K562 (cell line): ENCODE measurements at regions not wholly inside any gene's neighbourhood (a gene's known extent, or its start where the extent isn't known, plus 50 kb on each side); places are given as distances from the start of the nearest gene placed in this dataset.

Experiments used
- ATAC-seq: fragments of 200-7000 bp; cut with Tn5 transposase; 3 replicates; pipeline ENCODE4 v1.9.1; 2020; ENCODE audit warnings: moderate library complexity
- BruUV-seq: library from RNA; stranded (reverse); fragments of 400-500 nt; replicated peaks from 2 replicates; lab custom pipeline; 2021; lab: Mats Ljungman, UMichigan
- CTCF ChIA-PET: fragments of 300-600 bp; formaldehyde crosslinking; extraction: SDS; loops from one replicate; lab custom pipeline; 2021; ENCODE audit warnings: low intra/inter-chr PET ratio; lab: Yijun Ruan, JAX
- POLR2A ChIA-PET: fragments of 300-600, 350-650 bp; sonication (Branson Sonifier 250); formaldehyde crosslinking; extraction: SDS; loops from one replicate; lab custom pipeline; 2021; ENCODE audit warnings: antibody characterized with exemption, inconsistent platforms; lab: Yijun Ruan, JAX
- DNase-seq, 4 experiments: peaks; one replicate each; pipeline versions ENCODE4 v3.0.0 to v3.0.0-alpha.2; 2011 to 2018; ENCODE audit warnings: low spot score in 3 of 4, mixed read lengths in 3 of 4; ENCODE audit errors: extremely low read depth in 1 of 4
- FAIRE-seq: peaks from 2 replicates; lab custom pipeline; 2011; peaks lifted over from hg19 to GRCh38; lab: Jason Lieb, UNC
- H2AFZ ChIP-seq: 2 replicates; pipeline ENCODE4 v1.6.0; 2011; ENCODE audit warnings: low read depth, low read length, control low read depth, inconsistent platforms
- H3K27ac ChIP-seq: fragments of 200-600 bp; 3 replicates; pipeline ENCODE4 v1.8.0; 2011; ENCODE audit warnings: low read depth, mild to moderate bottlenecking, control low read depth, inconsistent platforms, low read length, moderate library complexity, mixed read lengths; ENCODE audit errors: extremely low read depth
- H3K27me3 ChIP-seq, 2 experiments: fragments of 300-600 bp in 1 of 2; 2 replicates in 1 of 2; 3 replicates in 1 of 2; pipeline versions ENCODE4 v1.6.0 to v1.8.0; 2011; ENCODE audit warnings: inconsistent platforms in 2 of 2, low read length in 2 of 2, mild to moderate bottlenecking in 1 of 2, mixed read lengths in 1 of 2, moderate library complexity in 1 of 2; ENCODE audit not compliant: control insufficient read depth in 2 of 2, insufficient read depth in 2 of 2
- H3K36me3 ChIP-seq: fragments of 300-600 bp; 3 replicates; pipeline ENCODE4 v1.8.0; 2011; ENCODE audit warnings: mild to moderate bottlenecking, low read length, inconsistent platforms; ENCODE audit not compliant: control insufficient read depth, insufficient read depth
- H3K4me1 ChIP-seq, 2 experiments: fragments of 200-600 bp in 1 of 2; replicated peaks in 1 of 2; 2 replicates in 1 of 2; 3 replicates in 1 of 2; pipeline versions ENCODE4 v1.5.1 to v1.8.0; 2011; ENCODE audit warnings: inconsistent platforms in 2 of 2, low read length in 2 of 2, mild to moderate bottlenecking in 1 of 2, mixed read lengths in 1 of 2, moderate library complexity in 1 of 2; ENCODE audit not compliant: control insufficient read depth in 2 of 2, insufficient read depth in 2 of 2
- H3K4me2 ChIP-seq: 2 replicates; pipeline ENCODE4 v1.6.1; 2011; ENCODE audit warnings: low read length, control low read depth, inconsistent platforms, mixed read lengths; ENCODE audit not compliant: insufficient read depth
- H3K4me3 ChIP-seq: fragments of 200-600 bp; sonication (generic), shearing (Covaris generic); 2 replicates; pipeline ENCODE4 v1.5.1; 2016; ENCODE audit warnings: control low read depth, inconsistent platforms
- H3K79me2 ChIP-seq: fragments of 200-600 bp; 3 replicates; pipeline ENCODE4 v1.8.0; 2011; ENCODE audit warnings: low read length, inconsistent platforms; ENCODE audit not compliant: control insufficient read depth, insufficient read depth
- H3K9ac ChIP-seq, 2 experiments: 2 replicates each; pipeline versions ENCODE4 v1.6.0 to v1.6.1; 2011; ENCODE audit warnings: low read depth in 2 of 2, low read length in 2 of 2, control low read depth in 1 of 2, inconsistent platforms in 1 of 2, mild to moderate bottlenecking in 1 of 2, mixed read lengths in 1 of 2; ENCODE audit not compliant: insufficient read depth in 1 of 2
- H3K9me1 ChIP-seq: one replicate; pipeline ENCODE4 v1.6.0; 2011; ENCODE audit warnings: inconsistent platforms, mild to moderate bottlenecking, low read length, moderate library complexity; ENCODE audit not compliant: control insufficient read depth, insufficient read depth
- H3K9me3 ChIP-seq: replicated peaks from 2 replicates; pipeline ENCODE4 v1.5.1; 2011; ENCODE audit warnings: low read depth, low read length, inconsistent platforms; ENCODE audit not compliant: control insufficient read depth, insufficient read depth
- H4K20me1 ChIP-seq: replicated peaks from 2 replicates; pipeline ENCODE4 v1.6.1; 2011; ENCODE audit warnings: low read length, inconsistent platforms, mixed read lengths; ENCODE audit not compliant: control insufficient read depth, insufficient read depth
- BCLAF1 ChIP-seq, 2 experiments: fragments of 450-650 bp in 1 of 2; IDR thresholded peaks; 2 replicates each; pipeline ENCODE4 v1.6.1; 2011 to 2017; ENCODE audit warnings: low read depth in 2 of 2, antibody characterized with exemption in 1 of 2, borderline replicate concordance in 1 of 2, low read length in 1 of 2, mild to moderate bottlenecking in 1 of 2, mixed read lengths in 1 of 2; ENCODE audit not compliant: control insufficient read depth in 1 of 2
- C11orf30 ChIP-seq: fragments of 450-650 bp; IDR thresholded peaks from 2 replicates; pipeline ENCODE4 v1.6.1; 2016; ENCODE audit warnings: low read depth, mild to moderate bottlenecking
- MAFF ChIP-seq: IDR thresholded peaks from 2 replicates; pipeline ENCODE4 v1.6.1; 2012; ENCODE audit warnings: low read length, improper control_type of control experiment
- MAFG ChIP-seq: fragments of 450-650 bp; conservative IDR thresholded peaks from 2 replicates; pipeline ENCODE4 v1.6.1; 2016; ENCODE audit warnings: missing genetic modification characterization, missing compliant biosample characterization
- MEF2A ChIP-seq: IDR thresholded peaks from 2 replicates; pipeline ENCODE4 v1.6.1; 2011; ENCODE audit warnings: low read depth, mild to moderate bottlenecking, low read length, moderate library complexity; ENCODE audit not compliant: control insufficient read depth
- MTA1 ChIP-seq: fragments of 450-650 bp; IDR thresholded peaks from 2 replicates; pipeline ENCODE4 v1.6.1; 2017; ENCODE audit warnings: borderline replicate concordance
- MTA3 ChIP-seq: fragments of 450-650 bp; formaldehyde crosslinking; IDR thresholded peaks from 2 replicates; pipeline ENCODE4 v1.6.1; 2017; ENCODE audit warnings: mild to moderate bottlenecking, borderline replicate concordance
- SFPQ ChIP-seq: fragments of 200-400 bp; formaldehyde crosslinking; IDR thresholded peaks from 2 replicates; pipeline ENCODE4 v1.6.1; 2017; ENCODE audit warnings: mild to moderate bottlenecking, low read depth, low read length, moderate library complexity
- STAT5A ChIP-seq: IDR thresholded peaks from 2 replicates; pipeline ENCODE4 v1.6.1; 2012; ENCODE audit warnings: low read length, inconsistent platforms, borderline replicate concordance
- ZNF316 ChIP-seq: fragments of 450-650 bp; IDR thresholded peaks from 2 replicates; pipeline ENCODE4 v1.6.1; 2016
- ZNF444 ChIP-seq: fragments of 250-450 bp; sonication (Bioruptor Pico); IDR thresholded peaks from 2 replicates; pipeline ENCODE4 v1.4.0; 2020; ENCODE audit warnings: mild to moderate bottlenecking, moderate library complexity
- WGBS: fragments of 100-300 bp; shearing (Covaris generic); methylation state at CpG from one replicate; pipeline ENCODE4 v1.1.6; 2016; ENCODE audit warnings: low coverage, mixed read lengths; ENCODE audit not compliant: insufficient coverage; ENCODE audit errors: missing lambda C conversion rate; 5-methylcytosine and 5-hydroxymethylcytosine counted together
- in situ Hi-C: fragments of 300-500 bp; cut with MboI; formaldehyde crosslinking; loops from 4 replicates; pipeline ENCODE4 v1.15.0; 2018; ENCODE audit warnings: inconsistent platforms, mixed read lengths
- intact Hi-C: fragments of 100-400 bp; cut with micrococcal nuclease; formaldehyde crosslinking; loops from 2 replicates; pipeline ENCODE4 v1.14.2; 2022

- TF ChIP-seq BCLAF1 (IDR thresholded peaks at IDR 0.05; ENCODE audit: borderline replicate concordance in 1 of 2, control insufficient read depth in 1 of 2, low read depth in 2 of 2, low read length in 1 of 2), result no peak
Measured at GRCh38 chr5:92353107-92354030, 970.3 kb upstream of the ARRDC3 start (continued).

GRCh38 chr5:92337772-92338234 is 954.7 kb upstream of the ARRDC3 start:
- DNase-seq (no peak), ATAC-seq (no peak), FAIRE-seq (no peak)
- H4K20me1 ChIP-seq, result no peaks in the 10 kb centered on the region
- TF ChIP-seq STAT5A, result no peak
- TF ChIP-seq MAFF, result 0 out of 2 replicates have a peak, but pooled peaks have one; percentile 22
- no peak for TF ChIP-seq MTA1
- peak; percentile 33; the same call in 1 of the 2 replicates for TF ChIP-seq MAFG (tag)
- TF ChIP-seq MTA3, result no peak
- TF ChIP-seq ZNF444 (CRISPR knock-in tag), result no peak
- TF ChIP-seq MEF2A, result no peak
- TF ChIP-seq ZNF316, result peak; percentile 38; the same call in 1 of the 2 replicates
- no peak for TF ChIP-seq SFPQ
- TF ChIP-seq C11orf30, result peak; percentile 33; the same call in 1 of the 2 replicates
- H2AFZ ChIP-seq, result no peak overlapping the region
- in situ Hi-C loops (no loop called here), intact Hi-C loops (no loop called here)
- H3K4me2 ChIP-seq, result no peak overlapping the region
- H3K9ac ChIP-seq, result no peak overlapping the region
- H3K36me3 ChIP-seq, result no peaks in the 10 kb centered on the region
- ChIA-PET POLR2A (no interaction called here), CTCF (no interaction called here)
- no peaks in the 10 kb centered on the region for H3K27me3 ChIP-seq
- H3K9me3 ChIP-seq, result no peaks in the 10 kb centered on the region; the same call in 1 of the 2 replicates
- 9% methylated on average over 2 of the region's 2 CpGs for WGBS
- BruUV-seq, result no TSS peak
- H3K4me1 ChIP-seq, result no peaks in the 10 kb centered on the region
- no peak overlapping the region for H3K27ac ChIP-seq
- no peak overlapping the region for H3K4me3 ChIP-seq
- no peaks in the 10 kb centered on the region for H3K79me2 ChIP-seq
- no peaks in the 10 kb centered on the region for H3K9me1 ChIP-seq
